Colonic mucosa (tissue), 4 donors: ENCODE measurements at regions not wholly inside any gene's neighbourhood (a gene's known extent, or its start where the extent isn't known, plus 50 kb on each side); places are given as distances from the start of the nearest gene placed in this dataset.

Experiments
- DNase-seq: peaks from one replicate; pipeline ENCODE4 v3.0.0-alpha.2; 2020
- H3K27ac ChIP-seq: fragments of 200-600 bp; one replicate; pipeline ENCODE4 v1.8.0; 2021
- H3K27me3 ChIP-seq: fragments of 200-600 bp; one replicate; pipeline ENCODE4 v1.8.0; 2021
- H3K36me3 ChIP-seq: fragments of 200-600 bp; one replicate; pipeline ENCODE4 v1.8.0; 2021
- H3K4me1 ChIP-seq: fragments of 200-600 bp; one replicate; pipeline ENCODE4 v1.8.0; 2021; ENCODE audit warnings: mild to moderate bottlenecking
- H3K4me3 ChIP-seq: fragments of 200-600 bp; one replicate; pipeline ENCODE4 v1.8.0; 2021
- H3K9ac ChIP-seq, 2 donors: one replicate each; pipeline ENCODE4 v1.7.0; 2013; ENCODE audit warnings: control low read depth in 2 of 2, low read depth in 2 of 2, low read length in 2 of 2
- H3K9me3 ChIP-seq: fragments of 200-600 bp; one replicate; pipeline ENCODE4 v1.8.0; 2021
- CTCF ChIP-seq: fragments of 200-600 bp; IDR thresholded peaks from one replicate; pipeline ENCODE4 v1.8.0; 2022; ENCODE audit warnings: antibody characterized with exemption, mild to moderate bottlenecking
- intact Hi-C: fragments of 100-400 bp; cut with DNase I; formaldehyde crosslinking; loops from one replicate; pipeline ENCODE4 v1.14.1; 2022
- donor health status: healthy.
- donor health status: DM: no; HTN: no; CAD: no.
- donor health status: DM: no; HTN: no; CAD: no.

GRCh38 chr4:100106982-100107381 is 83.3 kb downstream of the DDIT4L start:
- TF ChIP-seq CTCF: no peak
- no peak overlapping the region for H3K9ac ChIP-seq
- no peaks in the 10 kb centered on the region for H3K4me1 ChIP-seq
- H3K27me3 ChIP-seq: no peaks in the 10 kb centered on the region
- H3K4me3 ChIP-seq: no peak overlapping the region
- no peak for DNase-seq
- no peak overlapping the region for H3K27ac ChIP-seq
- no peaks in the 10 kb centered on the region for H3K36me3 ChIP-seq
- no peaks in the 10 kb centered on the region for H3K9me3 ChIP-seq
- intact Hi-C loops: no loop called here

- DNase-seq: no peak
- TF ChIP-seq CTCF: no peak
- Histone ChIP-seq H3K9ac (no peak overlapping the region), H3K4me3 (no peak overlapping the region), H3K9me3 (no peaks in the 10 kb centered on the region), H3K27ac (no peak overlapping the region), H3K36me3 (no peaks in the 10 kb centered on the region), H3K4me1 (no peaks in the 10 kb centered on the region), H3K27me3 (no peaks in the 10 kb centered on the region)
- intact Hi-C loops: no loop called here
Measured at GRCh38 chr4:100103671-100104070, 86.6 kb downstream of the DDIT4L start.

- no peak overlapping the region for H3K27ac ChIP-seq
- H3K4me3 ChIP-seq: no peak overlapping the region
- intact Hi-C loops: no loop called here
- H3K9ac ChIP-seq: no peak overlapping the region
- H3K27me3 ChIP-seq: no peaks in the 10 kb centered on the region
- no peaks in the 10 kb centered on the region for H3K4me1 ChIP-seq
- no peaks in the 10 kb centered on the region for H3K9me3 ChIP-seq
- H3K36me3 ChIP-seq: no peaks in the 10 kb centered on the region
- DNase-seq: no peak
- no peak for TF ChIP-seq CTCF
Measured at GRCh38 chr4:100100985-100101384, 89.3 kb downstream of the DDIT4L start.

- no peaks in the 10 kb centered on the region for H3K36me3 ChIP-seq
- no peaks in the 10 kb centered on the region for H3K9me3 ChIP-seq
- intact Hi-C loops: no loop called here
- H3K4me3 ChIP-seq: no peak overlapping the region
- DNase-seq: no peak
- H3K27ac ChIP-seq: no peak overlapping the region
- H3K4me1 ChIP-seq: no peaks in the 10 kb centered on the region
- H3K9ac ChIP-seq: no peak overlapping the region
- H3K27me3 ChIP-seq: no peaks in the 10 kb centered on the region
- TF ChIP-seq CTCF: no peak
Measured at GRCh38 chr4:100099746-100100145, 90.5 kb downstream of the DDIT4L start.

GRCh38 chr4:100098681-100099080 is 91.6 kb downstream of the DDIT4L start:
- H3K36me3 ChIP-seq: no peaks in the 10 kb centered on the region
- DNase-seq: no peak
- TF ChIP-seq CTCF: no peak
- H3K4me3 ChIP-seq: no peak overlapping the region
- intact Hi-C loops: no loop called here
- H3K9ac ChIP-seq: no peak overlapping the region
- H3K27me3 ChIP-seq: no peaks in the 10 kb centered on the region
- no peaks in the 10 kb centered on the region for H3K9me3 ChIP-seq
- no peaks in the 10 kb centered on the region for H3K4me1 ChIP-seq
- H3K27ac ChIP-seq: no peak overlapping the region

GRCh38 chr4:100098011-100098545 is 92.2 kb downstream of the DDIT4L start:
- no peak for DNase-seq
- no peaks in the 10 kb centered on the region for H3K9me3 ChIP-seq
- intact Hi-C loops: no loop called here
- no peak overlapping the region for H3K9ac ChIP-seq
- no peak overlapping the region for H3K4me3 ChIP-seq
- no peak for TF ChIP-seq CTCF
- no peaks in the 10 kb centered on the region for H3K36me3 ChIP-seq
- H3K27ac ChIP-seq: no peak overlapping the region
- H3K4me1 ChIP-seq: no peaks in the 10 kb centered on the region
- H3K27me3 ChIP-seq: no peaks in the 10 kb centered on the region
